ENCODE measurements at regions not wholly inside any gene's neighbourhood (a gene's known extent, or its start where the extent isn't known, plus 50 kb on each side); places are given as distances from the start of the nearest gene placed in this dataset.

DNA sequence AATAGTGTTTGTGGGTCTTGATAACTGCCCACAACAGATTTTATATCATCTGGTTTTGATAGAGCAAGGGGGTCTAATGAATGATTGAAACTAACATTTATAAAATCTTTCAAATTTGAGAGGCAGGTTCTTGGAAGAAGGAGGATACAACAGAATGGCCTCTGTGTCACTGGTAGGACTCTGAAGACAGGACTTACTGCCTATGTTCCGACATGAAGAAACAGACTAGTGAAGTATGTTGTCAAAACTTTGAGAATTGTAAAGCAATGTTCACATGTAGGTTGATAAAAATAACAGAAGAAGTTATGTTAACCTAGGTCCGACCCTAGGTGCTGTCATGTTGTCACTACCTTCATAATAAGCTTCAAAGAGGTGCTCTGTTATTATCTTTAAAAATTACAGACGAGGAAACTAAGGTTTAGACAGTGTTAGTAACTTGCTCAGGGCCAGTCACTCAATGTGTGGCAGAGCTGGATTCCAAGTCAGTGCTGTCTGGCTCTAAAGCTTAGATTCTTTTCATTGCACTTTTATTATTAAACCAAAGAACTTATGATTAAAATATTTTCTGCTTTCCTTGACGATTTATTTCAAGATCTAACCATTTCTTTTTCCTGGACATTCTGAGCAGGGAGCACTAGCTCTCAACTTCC lies 146.2 kb downstream of the RPIA start:
- peaks cover 3% of the 10 kb centered on the region for H3K27me3 Mint-ChIP-seq
- no peak overlapping the region for H3K4me3 Mint-ChIP-seq
- no peaks in the 10 kb centered on the region for H3K4me1 Mint-ChIP-seq
- no peak for DNase-seq
- POLR2A ChIA-PET = no interaction called here
- no peak overlapping the region for H3K27ac Mint-ChIP-seq
- no peaks in the 10 kb centered on the region for H3K9me3 Mint-ChIP-seq
- no peaks in the 10 kb centered on the region for H3K36me3 Mint-ChIP-seq (ENCODE audit: low read depth)
- CTCF ChIA-PET = interaction anchor here (1.4 kb wide), 1 partner anchor 43 kb away, joined by 4 read pairs; no protein-coding TSS in a partner anchor

GRCh38 chr2:88838165-88838635 lies 146.7 kb downstream of the RPIA start:
- no peaks in the 10 kb centered on the region for H3K36me3 Mint-ChIP-seq (ENCODE audit: low read depth)
- ChIA-PET POLR2A (no interaction called here), CTCF (interaction anchor here (1.4 kb wide), 1 partner anchor 42 kb away, joined by 4 read pairs; no protein-coding TSS in a partner anchor)
- no peak for DNase-seq
- no peaks in the 10 kb centered on the region for H3K4me1 Mint-ChIP-seq
- no peak overlapping the region for H3K27ac Mint-ChIP-seq
- no peak overlapping the region for H3K4me3 Mint-ChIP-seq
- H3K27me3 Mint-ChIP-seq = peaks cover under 1% of the 10 kb centered on the region
- no peaks in the 10 kb centered on the region for H3K9me3 Mint-ChIP-seq

DNA sequence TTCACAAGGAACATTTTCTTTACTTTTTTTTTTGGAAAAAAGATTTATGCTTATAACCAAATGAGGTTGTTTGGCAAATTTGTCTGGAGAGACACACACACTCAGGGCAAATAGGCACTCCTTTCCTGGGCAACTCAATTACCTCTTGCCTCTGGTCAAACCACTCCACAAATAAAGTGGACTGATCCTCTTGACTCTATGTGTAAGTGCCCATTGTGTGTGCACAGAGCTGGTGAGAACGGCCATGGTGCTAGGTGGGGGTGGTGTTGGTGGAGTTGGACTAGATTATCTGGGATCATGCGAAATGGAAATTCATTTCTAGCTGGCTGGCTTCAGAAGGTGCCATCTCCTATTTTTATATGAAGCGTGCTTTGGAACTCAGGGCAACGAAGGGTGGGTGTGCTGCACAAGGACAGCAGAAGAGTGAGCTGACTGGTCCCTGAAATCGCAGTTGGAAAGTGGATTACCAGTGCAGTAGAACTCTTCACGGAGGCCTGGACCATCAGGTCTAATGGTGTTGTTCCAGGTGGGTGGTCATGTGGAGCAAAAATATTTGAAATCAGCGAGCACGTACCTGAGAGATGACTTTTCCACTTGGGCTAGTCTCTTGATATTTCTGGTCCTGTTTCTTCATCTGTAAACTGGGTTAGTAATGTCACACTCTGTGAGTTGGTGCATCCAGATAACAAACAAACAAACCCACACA lies 149.9 kb downstream of the RPIA start:
- ChIA-PET POLR2A (no interaction called here), CTCF (interaction anchor here (1.4 kb wide), 1 partner anchor 7 kb away, joined by 3 read pairs; no protein-coding TSS in a partner anchor)
- peaks cover 9% of the 10 kb centered on the region for H3K27me3 Mint-ChIP-seq
- H3K4me3 Mint-ChIP-seq = no peak overlapping the region
- H3K36me3 Mint-ChIP-seq (ENCODE audit: low read depth) = no peaks in the 10 kb centered on the region
- no peak for DNase-seq
- H3K4me1 Mint-ChIP-seq = no peaks in the 10 kb centered on the region
- H3K9me3 Mint-ChIP-seq = no peaks in the 10 kb centered on the region
- H3K27ac Mint-ChIP-seq = no peak overlapping the region

GRCh38 chr2:88842656-88843460 lies 151.4 kb downstream of the RPIA start:
- no peaks in the 10 kb centered on the region for H3K36me3 Mint-ChIP-seq (ENCODE audit: low read depth)
- no peaks in the 10 kb centered on the region for H3K9me3 Mint-ChIP-seq
- CTCF ChIA-PET = interaction anchor here (0.8 to 1.4 kb wide), 2 partner anchors 9 to 12 kb away, joined by 3 read pairs; no protein-coding TSS in a partner anchor
- H3K27me3 Mint-ChIP-seq = peaks cover 13% of the 10 kb centered on the region
- H3K4me1 Mint-ChIP-seq = no peaks in the 10 kb centered on the region
- no peak for DNase-seq
- POLR2A ChIA-PET = no interaction called here
- H3K27ac Mint-ChIP-seq = no peak overlapping the region
- H3K4me3 Mint-ChIP-seq = no peak overlapping the region

DNA sequence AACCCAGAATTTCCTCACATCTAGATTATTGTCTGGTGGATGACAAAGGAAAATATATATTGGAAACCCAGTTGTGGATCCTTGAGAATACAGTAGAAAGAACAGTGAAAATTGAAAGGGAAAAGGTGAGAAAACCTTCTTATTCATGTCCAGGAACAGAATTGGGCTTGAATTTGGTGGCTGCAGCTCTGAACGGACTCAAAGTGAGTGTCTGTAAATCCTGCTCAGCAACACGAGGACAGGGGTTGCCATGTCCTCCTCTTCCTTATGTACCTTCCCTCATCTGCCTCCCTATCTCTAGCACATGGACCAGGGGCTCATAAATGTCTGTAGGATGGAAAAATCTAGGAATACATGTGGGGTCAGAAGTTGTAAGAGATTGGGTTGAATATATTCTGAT lies 152.2 kb downstream of the RPIA start:
- H3K9me3 Mint-ChIP-seq = no peaks in the 10 kb centered on the region
- no peak overlapping the region for H3K4me3 Mint-ChIP-seq
- H3K4me1 Mint-ChIP-seq = no peaks in the 10 kb centered on the region
- peaks cover 20% of the 10 kb centered on the region for H3K27me3 Mint-ChIP-seq
- no peak overlapping the region for H3K27ac Mint-ChIP-seq
- no peaks in the 10 kb centered on the region for H3K36me3 Mint-ChIP-seq (ENCODE audit: low read depth)
- ChIA-PET POLR2A (no interaction called here), CTCF (no interaction called here)
- DNase-seq = no peak

DNA sequence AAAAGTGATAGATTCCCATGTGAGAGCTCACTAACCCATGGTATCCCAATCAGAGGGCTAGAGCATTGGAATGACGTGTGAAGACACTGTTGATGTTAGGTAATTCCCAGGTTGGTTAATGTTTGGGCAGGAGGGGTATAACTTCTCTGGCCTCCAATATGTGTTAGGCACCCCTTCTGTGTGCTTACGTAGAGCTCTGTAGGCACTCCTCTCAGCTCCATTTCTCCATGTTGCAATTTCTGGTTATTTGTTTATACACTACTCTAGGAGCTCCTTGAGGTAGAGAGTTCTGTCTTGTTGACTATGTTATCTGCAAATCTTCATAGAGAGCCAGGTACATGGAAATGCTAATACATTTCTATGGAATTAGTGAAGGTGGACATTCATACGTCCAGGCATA lies 153.5 kb downstream of the RPIA start:
- Mint-ChIP-seq H3K27ac (no peak overlapping the region), H3K27me3 (peaks cover 27% of the 10 kb centered on the region), H3K9me3 (no peaks in the 10 kb centered on the region), H3K4me1 (no peaks in the 10 kb centered on the region), H3K36me3 (ENCODE audit: low read depth) (no peaks in the 10 kb centered on the region), H3K4me3 (no peak overlapping the region)
- DNase-seq = no peak
- POLR2A ChIA-PET = no interaction called here
- CTCF ChIA-PET = no interaction called here

DNA sequence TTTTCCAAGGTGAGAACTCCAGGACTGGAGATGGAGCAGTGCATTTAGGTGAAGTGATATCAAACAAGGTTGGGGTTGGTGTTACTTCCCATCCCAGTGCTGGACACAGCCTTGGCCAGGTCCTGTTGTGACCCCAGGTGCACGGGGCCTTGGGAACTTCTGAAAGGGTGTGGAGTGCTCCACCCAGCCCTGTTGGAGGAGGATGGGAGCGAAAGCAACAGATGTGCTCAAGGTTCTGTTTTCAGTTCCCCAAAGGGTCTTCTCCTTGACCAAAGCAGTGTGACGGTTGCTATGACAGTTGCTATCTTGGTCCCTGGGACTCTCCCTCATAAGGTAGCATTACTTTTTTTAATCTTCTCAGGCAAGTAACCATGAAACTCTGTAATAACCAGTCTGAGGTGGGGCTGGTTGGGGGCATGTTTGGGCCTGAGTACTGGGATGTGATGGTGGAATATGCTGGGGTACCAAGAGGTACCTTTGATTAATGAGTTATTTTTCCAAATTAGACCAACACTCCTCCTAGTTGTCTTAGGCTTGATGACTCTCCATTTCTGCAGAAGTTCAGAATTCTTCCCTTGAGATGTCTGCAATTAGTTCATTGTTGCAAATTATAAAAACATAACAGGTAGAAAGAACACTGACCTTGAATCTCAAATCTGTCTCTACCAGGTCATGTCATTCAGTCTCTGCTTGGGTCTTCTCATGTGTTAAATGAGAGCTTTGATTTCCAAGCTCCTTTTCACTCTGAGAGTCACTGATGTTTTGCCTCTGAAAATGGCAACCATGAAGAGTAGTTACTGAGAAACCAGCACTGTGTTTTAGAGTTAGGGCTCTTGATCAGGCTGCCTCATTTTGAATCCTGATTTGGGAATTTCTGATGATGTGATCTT lies 154.5 kb downstream of the RPIA start:
- H3K4me1 Mint-ChIP-seq = no peaks in the 10 kb centered on the region
- no peak overlapping the region for H3K4me3 Mint-ChIP-seq
- peaks cover 27% of the 10 kb centered on the region for H3K27me3 Mint-ChIP-seq
- DNase-seq = no peak
- ChIA-PET POLR2A (no interaction called here), CTCF (no interaction called here)
- H3K36me3 Mint-ChIP-seq (ENCODE audit: low read depth) = no peaks in the 10 kb centered on the region
- no peaks in the 10 kb centered on the region for H3K9me3 Mint-ChIP-seq
- no peak overlapping the region for H3K27ac Mint-ChIP-seq

DNA sequence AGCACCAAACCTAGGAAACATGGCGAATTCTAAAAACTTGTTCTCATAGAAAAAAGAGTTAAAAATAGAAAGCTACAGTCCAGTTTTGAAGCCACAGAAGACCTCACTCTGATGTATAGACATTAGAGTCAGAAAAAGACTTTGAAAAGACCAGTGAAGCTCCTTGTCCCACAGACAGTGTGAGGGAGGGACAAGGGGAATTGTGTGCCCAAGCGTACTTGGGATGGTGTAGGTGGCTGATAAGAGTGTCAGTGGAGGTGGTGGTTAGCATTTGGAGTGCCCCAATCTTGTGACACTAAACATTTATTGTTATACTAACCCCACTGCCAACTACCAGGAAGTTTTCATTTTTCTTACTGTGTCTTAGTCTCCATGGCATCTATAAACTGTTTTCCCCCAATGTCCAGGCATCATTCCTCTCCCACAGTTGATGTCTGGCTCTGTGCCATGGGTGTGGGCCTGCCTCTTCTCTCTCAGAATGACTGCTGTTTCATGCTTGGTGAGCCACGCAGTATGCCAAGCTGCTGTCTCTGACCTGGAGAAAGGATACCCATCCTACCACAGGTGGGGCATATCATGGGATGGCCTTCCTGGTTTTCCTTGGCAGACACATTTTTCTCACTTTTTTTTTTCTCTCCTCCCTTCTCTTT lies 161.4 kb downstream of the RPIA start:
- peaks cover 20% of the 10 kb centered on the region for H3K27me3 Mint-ChIP-seq
- no peak overlapping the region for H3K27ac Mint-ChIP-seq
- ChIA-PET CTCF (interaction anchor here (1.4 kb wide), 1 partner anchor 21 kb away, joined by 3 read pairs; no protein-coding TSS in a partner anchor), POLR2A (no interaction called here)
- DNase-seq = no peak
- H3K4me1 Mint-ChIP-seq = peaks cover 9% of the 10 kb centered on the region
- no peaks in the 10 kb centered on the region for H3K36me3 Mint-ChIP-seq (ENCODE audit: low read depth)
- H3K4me3 Mint-ChIP-seq = no peak overlapping the region
- H3K9me3 Mint-ChIP-seq = no peaks in the 10 kb centered on the region

GRCh38 chr2:88853403-88853790 lies 161.9 kb downstream of the RPIA start:
- peaks cover 16% of the 10 kb centered on the region for H3K27me3 Mint-ChIP-seq
- no peak overlapping the region for H3K27ac Mint-ChIP-seq
- DNase-seq = no peak
- H3K36me3 Mint-ChIP-seq (ENCODE audit: low read depth) = no peaks in the 10 kb centered on the region
- POLR2A ChIA-PET = no interaction called here
- CTCF ChIA-PET = no interaction called here
- no peak overlapping the region for H3K4me3 Mint-ChIP-seq
- no peaks in the 10 kb centered on the region for H3K9me3 Mint-ChIP-seq
- peaks cover 9% of the 10 kb centered on the region for H3K4me1 Mint-ChIP-seq

- Mint-ChIP-seq H3K4me1 (peaks cover 9% of the 10 kb centered on the region), H3K27me3 (peaks cover 13% of the 10 kb centered on the region), H3K9me3 (no peaks in the 10 kb centered on the region), H3K36me3 (ENCODE audit: low read depth) (no peaks in the 10 kb centered on the region), H3K27ac (no peak overlapping the region), H3K4me3 (no peak overlapping the region)
- ChIA-PET POLR2A (no interaction called here), CTCF (no interaction called here)
- DNase-seq = no peak
Measured at GRCh38 chr2:88854528-88854927, 163.1 kb downstream of the RPIA start.

DNA sequence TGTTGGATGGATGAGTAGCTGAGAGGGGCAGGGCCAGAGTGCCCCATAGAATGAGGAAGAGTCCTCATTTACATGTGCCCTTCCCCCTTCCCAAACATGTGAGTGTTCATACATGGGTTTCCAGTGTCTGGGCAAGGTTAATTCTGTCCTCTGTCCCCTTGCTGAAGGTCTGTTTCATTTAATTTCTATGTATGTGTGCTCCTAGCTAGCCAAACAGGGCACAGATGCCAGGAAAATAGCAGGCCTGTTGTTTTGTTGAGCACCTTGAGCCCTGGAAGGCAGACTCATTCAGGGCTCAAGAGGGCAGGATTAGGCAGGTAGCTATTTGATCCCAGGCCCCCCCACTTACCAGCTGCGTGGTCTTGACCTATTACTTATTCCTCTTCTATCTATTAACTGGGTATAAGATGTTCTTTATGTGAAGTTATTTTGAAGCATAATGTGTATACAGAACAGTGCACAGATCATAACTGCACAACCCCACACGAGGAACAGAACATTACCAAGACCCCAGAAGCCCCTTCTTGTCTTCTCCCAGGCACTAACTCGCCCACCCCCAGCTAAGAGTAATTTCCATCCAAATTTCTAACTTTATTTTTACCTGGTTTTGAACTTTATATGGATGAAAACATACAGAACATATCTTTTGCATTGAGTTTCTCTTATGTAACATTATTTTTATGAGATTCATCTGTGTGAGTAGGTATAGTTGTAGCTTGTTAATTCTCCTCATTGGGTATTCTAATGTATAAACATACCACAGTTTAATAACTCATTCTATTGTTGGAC lies 164.3 kb downstream of the RPIA start:
- H3K36me3 Mint-ChIP-seq (ENCODE audit: low read depth) = no peaks in the 10 kb centered on the region
- no peak for DNase-seq
- no peak overlapping the region for H3K27ac Mint-ChIP-seq
- H3K4me1 Mint-ChIP-seq = peaks cover 9% of the 10 kb centered on the region
- peaks cover 10% of the 10 kb centered on the region for H3K27me3 Mint-ChIP-seq
- POLR2A ChIA-PET = no interaction called here
- CTCF ChIA-PET = no interaction called here
- no peaks in the 10 kb centered on the region for H3K9me3 Mint-ChIP-seq
- H3K4me3 Mint-ChIP-seq = no peak overlapping the region

Measured in activated CD4-positive, alpha-beta T cell treated with anti-CD3 and anti-CD28 coated beads, Interleukin-2, amount 10 ng/mL, durations not matched to agents 7 days and 5 days (primary cell).